H4 (cell line): ENCODE measurements at regions not wholly inside any gene's neighbourhood (a gene's known extent, or its start where the extent isn't known, plus 50 kb on each side); places are given as distances from the start of the nearest gene placed in this dataset.

Experiments used
- DNase-seq: peaks from one replicate; pipeline ENCODE4 v3.0.0-alpha.2; 2015; ENCODE audit warnings: low spot score

DNA sequence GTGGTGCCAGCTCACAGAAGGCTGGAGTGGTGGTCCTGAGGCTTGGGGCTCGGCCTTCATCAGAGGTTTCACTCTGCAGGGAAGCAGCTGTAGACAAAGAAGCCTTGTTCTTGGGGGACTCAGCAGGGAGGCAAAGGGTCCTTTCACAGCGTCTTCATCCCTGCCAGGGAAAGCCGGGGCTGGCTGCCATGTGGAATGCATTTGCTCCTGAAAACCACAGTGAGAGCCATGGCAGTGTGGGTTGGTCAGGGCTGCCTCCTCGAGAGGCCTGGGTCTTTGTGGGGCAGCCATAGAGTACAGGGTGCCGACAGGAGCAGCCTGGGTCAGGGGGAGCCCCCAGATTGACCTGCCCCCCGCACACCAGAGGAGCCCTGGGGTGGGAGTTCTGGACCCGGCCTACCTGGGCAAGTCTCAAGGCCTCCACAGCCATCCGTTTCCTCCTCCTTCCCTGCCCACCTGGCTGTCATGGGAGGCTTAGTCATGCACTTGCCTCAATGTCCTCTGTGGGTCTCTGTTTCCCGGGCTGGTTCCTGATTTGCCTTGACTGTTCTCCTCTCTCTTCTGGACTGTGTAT, 144.0 kb downstream of the CDC5L start:
- no peak for DNase-seq

GRCh38 chr6:44533421-44533820, 145.9 kb downstream of the CDC5L start:
- DNase-seq, result no peak

- no peak for DNase-seq
Measured at GRCh38 chr6:44534291-44534690, 146.8 kb downstream of the CDC5L start.

DNA sequence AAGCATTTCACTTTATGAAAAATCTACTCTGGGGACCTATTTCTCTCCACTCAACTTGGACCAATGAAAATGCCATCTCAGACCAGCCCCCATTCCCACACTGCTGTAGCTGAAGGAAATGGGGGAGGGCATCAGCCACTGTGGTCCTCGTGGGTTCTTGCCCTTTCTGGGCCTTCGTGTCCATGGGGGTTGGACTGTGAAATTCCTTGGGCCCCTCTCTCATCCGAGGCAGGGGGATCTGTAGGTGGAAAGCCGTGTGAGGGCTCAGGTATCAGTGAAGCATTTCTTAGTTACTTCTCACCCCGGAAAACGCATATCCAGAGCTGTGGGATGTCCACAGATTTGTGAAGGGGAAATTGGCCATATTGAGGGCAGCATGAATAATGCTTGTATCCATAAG, 147.9 kb downstream of the CDC5L start:
- DNase-seq, result no peak

DNA sequence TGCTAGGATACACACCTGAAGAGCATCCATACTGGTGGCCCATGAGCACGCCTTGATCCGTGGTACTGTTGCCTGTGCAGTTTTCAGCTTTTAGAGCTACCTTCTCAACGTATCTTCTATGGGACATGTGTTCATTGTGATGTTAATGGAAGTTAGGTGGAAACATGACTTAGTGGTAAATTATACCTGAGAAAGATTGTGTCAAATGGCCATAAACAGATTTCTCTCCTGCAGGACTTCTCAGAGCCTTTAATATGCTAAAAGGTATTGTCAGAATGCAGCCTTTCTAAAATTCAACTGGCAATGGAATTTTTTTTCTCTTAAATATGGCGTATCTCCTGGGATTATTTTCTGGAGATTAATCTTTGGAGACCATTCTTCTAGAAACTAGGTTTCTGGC, 148.5 kb downstream of the CDC5L start:
- DNase-seq, result no peak

GRCh38 chr6:44537306-44538049, 150.0 kb downstream of the CDC5L start:
- DNase-seq, result no peak

- DNase-seq, result no peak
Measured at GRCh38 chr6:44538131-44538806, 150.8 kb downstream of the CDC5L start.

DNA sequence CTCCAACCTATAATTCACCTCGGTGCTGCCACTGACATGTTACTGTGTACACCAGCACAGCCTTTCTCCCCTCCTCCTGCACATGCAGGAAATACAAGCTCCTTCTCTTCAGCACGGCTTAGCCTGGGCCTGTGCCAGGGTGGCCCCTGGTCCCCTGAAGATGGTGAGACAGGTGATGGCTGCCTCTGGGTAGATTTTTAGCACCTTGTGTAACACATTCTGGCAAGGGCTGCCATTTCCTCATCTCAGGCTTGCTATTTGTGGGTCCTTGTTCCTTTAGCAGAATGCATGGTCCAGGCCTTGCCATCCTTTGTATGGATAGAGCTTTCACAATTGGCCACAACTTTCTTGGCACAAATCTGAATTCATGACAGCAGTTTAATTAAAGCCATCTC, 151.3 kb downstream of the CDC5L start:
- DNase-seq, result no peak

DNA sequence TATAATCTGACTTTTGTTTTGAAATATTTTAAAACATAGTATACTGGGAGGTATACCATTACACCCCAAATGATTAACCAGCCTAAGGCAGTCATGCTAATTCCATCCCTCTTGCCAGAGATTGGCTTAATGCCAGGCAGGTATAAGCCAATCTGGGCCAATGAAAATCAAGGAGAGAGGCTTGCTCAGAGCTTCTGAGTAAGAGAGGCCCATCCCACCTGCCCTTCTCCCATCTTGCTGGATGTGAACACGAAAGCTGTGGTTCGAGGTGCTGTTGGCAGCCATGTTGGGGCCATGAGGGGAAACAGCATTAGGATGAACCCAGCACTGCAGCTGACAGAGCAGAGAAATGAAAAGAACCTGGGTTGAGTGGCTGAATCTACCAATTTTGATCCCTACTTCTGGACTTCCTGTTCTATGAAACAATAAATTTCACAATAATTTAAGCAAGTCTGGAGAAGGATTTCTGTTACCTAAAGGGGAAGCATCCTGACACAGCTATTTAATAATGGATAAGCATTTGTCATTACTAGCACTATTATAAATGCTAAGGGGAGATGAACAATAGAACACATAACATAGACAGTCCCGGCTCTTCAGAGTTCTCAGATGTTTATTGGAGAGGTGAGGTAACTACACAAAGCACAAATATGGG, 152.3 kb downstream of the CDC5L start:
- DNase-seq, result no peak

- DNase-seq, result no peak
Measured at GRCh38 chr6:44540881-44541280, 153.4 kb downstream of the CDC5L start.

GRCh38 chr6:44542401-44543116, 155.1 kb downstream of the CDC5L start:
- DNase-seq, result no peak

GRCh38 chr6:44543664-44544063, 156.2 kb downstream of the CDC5L start:
- no peak for DNase-seq

DNA sequence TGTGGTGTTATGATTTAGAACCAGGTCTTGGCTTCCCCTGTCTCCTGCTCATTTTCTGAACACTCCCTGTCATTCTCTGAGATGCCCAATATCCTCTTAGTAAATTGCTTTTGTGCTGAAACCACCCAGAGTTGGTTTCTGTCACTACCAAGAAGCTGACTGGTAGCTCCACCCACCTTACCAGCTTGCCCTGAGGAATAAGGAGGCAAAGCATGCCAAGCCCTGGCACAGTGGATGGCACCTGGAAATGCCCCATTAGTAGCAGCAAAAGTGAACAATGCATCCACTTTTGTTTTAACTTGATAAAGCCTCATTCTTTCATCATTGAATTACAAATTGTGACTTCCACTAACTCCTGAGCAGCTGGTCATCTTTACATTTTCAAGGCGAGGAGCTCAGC, 157.7 kb downstream of the CDC5L start:
- DNase-seq, result no peak

GRCh38 chr6:44548319-44548718, 160.8 kb downstream of the CDC5L start:
- no peak for DNase-seq

DNA sequence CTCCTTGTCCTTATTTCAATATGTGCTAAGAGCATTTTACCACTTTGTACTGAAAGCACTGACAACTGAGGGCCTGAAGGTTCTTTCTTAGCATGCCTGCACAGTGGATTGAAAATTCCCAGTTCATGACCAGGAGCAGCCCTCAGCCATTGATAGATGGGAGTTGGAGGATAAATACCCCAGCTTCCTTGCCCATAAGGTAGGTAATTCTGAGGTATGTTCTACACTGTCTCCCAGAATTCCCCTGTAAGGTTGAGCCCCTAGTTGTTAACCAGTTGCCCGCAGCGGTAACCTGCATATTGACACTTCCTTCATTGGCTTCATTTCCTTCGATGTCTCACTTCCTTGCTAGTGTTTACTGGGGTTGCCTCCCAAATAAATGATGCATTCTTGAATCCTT, 162.0 kb downstream of the CDC5L start:
- no peak for DNase-seq

GRCh38 chr6:44554194-44554593, 166.7 kb downstream of the CDC5L start:
- DNase-seq, result no peak

DNA sequence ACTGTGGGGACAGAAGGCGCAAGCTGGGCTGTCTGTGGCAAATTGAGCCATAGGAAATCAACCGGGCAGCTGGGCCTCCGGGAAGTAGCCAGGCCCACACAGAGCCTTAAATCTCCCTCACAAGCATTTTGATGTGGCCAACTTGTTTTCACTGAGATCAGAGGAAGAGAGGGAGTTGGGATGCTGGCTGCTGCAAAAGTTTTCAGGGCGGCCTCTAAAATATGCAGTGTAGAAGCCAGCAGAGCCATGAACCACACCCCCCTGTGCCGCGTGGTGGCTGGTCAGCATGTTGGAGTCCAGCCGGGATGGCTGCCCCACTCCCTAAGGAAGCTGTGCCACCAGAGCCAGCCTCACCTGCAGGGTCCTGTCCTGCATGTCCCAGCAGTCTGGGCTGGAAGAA, 167.4 kb downstream of the CDC5L start:
- no peak for DNase-seq

DNA sequence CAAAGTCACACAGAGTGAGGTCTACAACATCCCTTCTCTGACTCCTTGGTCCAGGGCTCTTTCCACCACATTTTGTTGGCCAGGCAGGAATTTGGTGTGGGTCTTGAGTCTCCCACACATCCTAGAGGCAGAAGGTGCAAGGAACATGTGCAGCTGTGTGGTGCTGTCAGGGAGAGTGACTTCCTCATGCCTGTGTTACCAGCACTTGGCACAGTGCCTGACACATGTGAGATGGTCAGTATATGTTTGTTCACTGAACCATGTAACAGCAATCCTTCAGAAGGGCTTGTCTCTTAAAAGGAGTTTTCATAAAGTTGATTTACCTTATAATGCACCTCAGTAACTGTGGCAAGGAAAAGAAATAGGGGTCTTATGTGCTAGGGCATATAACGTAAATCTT, 168.5 kb downstream of the CDC5L start:
- DNase-seq, result no peak

GRCh38 chr6:44558024-44558831, 170.7 kb downstream of the CDC5L start:
- DNase-seq, result no peak

- DNase-seq, result no peak
Measured at GRCh38 chr6:44558832-44559251, 171.3 kb downstream of the CDC5L start.
